Loucy (cell line): ENCODE measurements at regions not wholly inside any gene's neighbourhood (a gene's known extent, or its start where the extent isn't known, plus 50 kb on each side); places are given as distances from the start of the nearest gene placed in this dataset.

ENCODE experiments used
- EZH2phosphoT487 ChIP-seq: fragments of 200-600 bp; IDR thresholded peaks from 2 replicates; pipeline ENCODE4 v1.6.1; 2018; ENCODE audit warnings: antibody characterized with exemption, mild to moderate bottlenecking, moderate library complexity, borderline replicate concordance
- TF ChIP-seq, protein P1 (sequence below): fragments of 200-600 bp; sonication (generic); conservative IDR thresholded peaks from 2 replicates; pipeline ENCODE4 v1.5.1; 2014; ENCODE audit warnings: mild to moderate bottlenecking, antibody characterized with exemption, low read length

DNA sequence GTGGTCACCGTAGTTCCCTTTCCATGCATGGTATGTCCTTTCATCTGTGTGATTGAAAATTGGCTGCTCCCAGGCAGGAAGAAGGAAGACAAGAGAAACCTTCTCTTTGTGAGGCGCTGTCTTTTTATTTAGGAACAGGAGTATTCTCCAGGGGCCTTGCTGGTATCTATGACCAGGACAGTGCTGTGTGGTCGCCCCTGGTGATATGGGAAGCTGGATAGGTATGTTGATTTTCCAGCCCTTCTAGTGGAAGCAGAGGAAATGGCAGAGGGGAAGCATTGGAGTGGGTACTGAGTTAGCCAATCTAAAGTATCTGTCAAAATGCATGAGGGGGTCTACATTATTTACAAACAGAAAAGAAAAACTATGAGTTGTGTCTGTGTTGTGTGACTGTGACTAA lies 226.6 kb downstream of the MTX2 start:
- TF ChIP-seq, protein P1, sequence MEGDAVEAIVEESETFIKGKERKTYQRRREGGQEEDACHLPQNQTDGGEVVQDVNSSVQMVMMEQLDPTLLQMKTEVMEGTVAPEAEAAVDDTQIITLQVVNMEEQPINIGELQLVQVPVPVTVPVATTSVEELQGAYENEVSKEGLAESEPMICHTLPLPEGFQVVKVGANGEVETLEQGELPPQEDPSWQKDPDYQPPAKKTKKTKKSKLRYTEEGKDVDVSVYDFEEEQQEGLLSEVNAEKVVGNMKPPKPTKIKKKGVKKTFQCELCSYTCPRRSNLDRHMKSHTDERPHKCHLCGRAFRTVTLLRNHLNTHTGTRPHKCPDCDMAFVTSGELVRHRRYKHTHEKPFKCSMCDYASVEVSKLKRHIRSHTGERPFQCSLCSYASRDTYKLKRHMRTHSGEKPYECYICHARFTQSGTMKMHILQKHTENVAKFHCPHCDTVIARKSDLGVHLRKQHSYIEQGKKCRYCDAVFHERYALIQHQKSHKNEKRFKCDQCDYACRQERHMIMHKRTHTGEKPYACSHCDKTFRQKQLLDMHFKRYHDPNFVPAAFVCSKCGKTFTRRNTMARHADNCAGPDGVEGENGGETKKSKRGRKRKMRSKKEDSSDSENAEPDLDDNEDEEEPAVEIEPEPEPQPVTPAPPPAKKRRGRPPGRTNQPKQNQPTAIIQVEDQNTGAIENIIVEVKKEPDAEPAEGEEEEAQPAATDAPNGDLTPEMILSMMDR, result no peak
- no peak for TF ChIP-seq EZH2phosphoT487
